MM.1S (cell line): ENCODE measurements at regions not wholly inside any gene's neighbourhood (a gene's known extent, or its start where the extent isn't known, plus 50 kb on each side); places are given as distances from the start of the nearest gene placed in this dataset.

ENCODE experiments used
- DNase-seq: peaks from one replicate; pipeline ENCODE4 v3.0.0-alpha.2; 2015
- H2AFZ ChIP-seq: fragments of 300-600 bp; sonication (generic); 2 replicates; pipeline ENCODE4 v1.6.0; 2016; ENCODE audit warnings: antibody characterized with exemption, low read length
- H3F3A ChIP-seq: fragments of 300-600 bp; sonication (generic); 2 replicates; pipeline ENCODE4 v1.6.1; 2016; ENCODE audit warnings: mild to moderate bottlenecking, antibody characterized with exemption, low read length, moderate library complexity, mixed read lengths; ENCODE audit not compliant: insufficient read depth
- H3K27ac ChIP-seq: fragments of 300-600 bp; sonication (generic); 2 replicates; pipeline ENCODE4 v1.5.1; 2016; ENCODE audit warnings: mild to moderate bottlenecking, low read length
- H3K27me3 ChIP-seq: fragments of 300-600 bp; sonication (generic); replicated peaks from 2 replicates; pipeline ENCODE4 v1.6.0; 2016; ENCODE audit warnings: low read length; ENCODE audit not compliant: insufficient read depth
- H3K36me3 ChIP-seq: fragments of 300-600 bp; sonication (generic); replicated peaks from 2 replicates; pipeline ENCODE4 v1.6.1; 2016; ENCODE audit warnings: mild to moderate bottlenecking, low read length, mixed read lengths; ENCODE audit not compliant: insufficient read depth
- H3K4me1 ChIP-seq: fragments of 300-600 bp; sonication (generic); 2 replicates; pipeline ENCODE4 v1.6.1; 2016; ENCODE audit warnings: low read length, mixed read lengths
- H3K4me2 ChIP-seq: fragments of 300-600 bp; sonication (generic); 2 replicates; pipeline ENCODE4 v1.6.0; 2016; ENCODE audit warnings: low read depth, low read length
- H3K4me3 ChIP-seq: fragments of 300-600 bp; sonication (generic); 2 replicates; pipeline ENCODE4 v1.5.1; 2016; ENCODE audit warnings: low read length, mixed read lengths
- H3K79me2 ChIP-seq: fragments of 300-600 bp; sonication (generic); 2 replicates; pipeline ENCODE4 v1.6.1; 2016; ENCODE audit warnings: mixed run types, low read length, mixed read lengths
- H3K9ac ChIP-seq: fragments of 300-600 bp; sonication (generic); 2 replicates; pipeline ENCODE4 v1.6.1; 2016; ENCODE audit warnings: low read length, mixed read lengths
- H3K9me2 ChIP-seq: fragments of 300-600 bp; sonication (generic); replicated peaks from 2 replicates; pipeline ENCODE4 v1.6.1; 2016; ENCODE audit warnings: mild to moderate bottlenecking, low read length, mixed read lengths; ENCODE audit not compliant: insufficient read depth
- H3K9me3 ChIP-seq: fragments of 300-600 bp; sonication (generic); replicated peaks from 2 replicates; pipeline ENCODE4 v1.6.1; 2016; ENCODE audit warnings: mild to moderate bottlenecking, low read length, mixed read lengths; ENCODE audit not compliant: insufficient read depth
- H4K20me1 ChIP-seq: fragments of 300-600 bp; sonication (generic); 2 replicates; pipeline ENCODE4 v1.6.1; 2016; ENCODE audit warnings: mild to moderate bottlenecking, low read length, moderate library complexity, mixed read lengths; ENCODE audit not compliant: insufficient read depth
- CTCF ChIP-seq: fragments of 300-600 bp; sonication (generic); IDR thresholded peaks from 2 replicates; pipeline ENCODE4 v1.5.1; 2016; ENCODE audit warnings: antibody characterized with exemption, low read length, mixed read lengths
- EZH2 ChIP-seq: fragments of 300-600 bp; sonication (generic); optimal IDR thresholded peaks from 2 replicates; pipeline ENCODE3; 2017; ENCODE audit warnings: low read depth, mild to moderate bottlenecking, antibody characterized with exemption, low read length, mixed read lengths
- EZH2phosphoT487 ChIP-seq: fragments of 300-600 bp; sonication (generic); IDR thresholded peaks from 2 replicates; pipeline ENCODE4 v1.6.1; 2018; ENCODE audit warnings: antibody characterized with exemption, low read length

- TF ChIP-seq CTCF (no peak), EZH2 (no peak), EZH2phosphoT487 (no peak)
- H3K9me2 ChIP-seq, result no peaks in the 10 kb centered on the region
- no peak overlapping the region for H3K9ac ChIP-seq
- peaks cover 53% of the 10 kb centered on the region for H3K79me2 ChIP-seq
- H3K4me1 ChIP-seq, result peaks cover 35% of the 10 kb centered on the region
- no peak overlapping the region for H3K4me2 ChIP-seq
- no peak overlapping the region for H2AFZ ChIP-seq
- H3K4me3 ChIP-seq, result no peak overlapping the region
- H4K20me1 ChIP-seq, result no peaks in the 10 kb centered on the region
- no peaks in the 10 kb centered on the region for H3K27me3 ChIP-seq
- H3K9me3 ChIP-seq, result no peaks in the 10 kb centered on the region
- no peak for DNase-seq
- H3K27ac ChIP-seq, result no peak overlapping the region
- H3F3A ChIP-seq, result peaks cover 12% of the 10 kb centered on the region
- H3K36me3 ChIP-seq, result no peaks in the 10 kb centered on the region
Measured at GRCh38 chr11:19520681-19521080, 192.0 kb upstream of the NAV2 start.

- Histone ChIP-seq H3K79me2 (peaks cover 51% of the 10 kb centered on the region), H3K9me2 (no peaks in the 10 kb centered on the region), H3K27ac (no peak overlapping the region), H3F3A (peaks cover 12% of the 10 kb centered on the region), H4K20me1 (no peaks in the 10 kb centered on the region), H3K4me1 (peaks cover 37% of the 10 kb centered on the region), H2AFZ (no peak overlapping the region), H3K27me3 (no peaks in the 10 kb centered on the region), H3K36me3 (no peaks in the 10 kb centered on the region), H3K4me2 (no peak overlapping the region), H3K4me3 (no peak overlapping the region), H3K9me3 (no peaks in the 10 kb centered on the region), H3K9ac (no peak overlapping the region)
- TF ChIP-seq CTCF (no peak), EZH2 (no peak), EZH2phosphoT487 (no peak)
- no peak for DNase-seq
Measured at GRCh38 chr11:19519912-19520641, 192.6 kb upstream of the NAV2 start.

GRCh38 chr11:19519353-19519752 lies 193.3 kb upstream of the NAV2 start:
- no peaks in the 10 kb centered on the region for H3K27me3 ChIP-seq
- no peaks in the 10 kb centered on the region for H3K36me3 ChIP-seq
- H3K79me2 ChIP-seq, result peaks cover 49% of the 10 kb centered on the region
- DNase-seq, result no peak
- H3K9me2 ChIP-seq, result no peaks in the 10 kb centered on the region
- peaks cover 37% of the 10 kb centered on the region for H3K4me1 ChIP-seq
- H3K9ac ChIP-seq, result no peak overlapping the region
- H3K27ac ChIP-seq, result no peak overlapping the region
- H3F3A ChIP-seq, result peaks cover 12% of the 10 kb centered on the region
- H2AFZ ChIP-seq, result no peak overlapping the region
- no peaks in the 10 kb centered on the region for H3K9me3 ChIP-seq
- no peaks in the 10 kb centered on the region for H4K20me1 ChIP-seq
- no peak for TF ChIP-seq CTCF
- no peak for TF ChIP-seq EZH2
- TF ChIP-seq EZH2phosphoT487, result no peak
- H3K4me2 ChIP-seq, result 0 out of 2 replicates have a peak overlapping the region, but pooled peaks have one; percentile 56
- no peak overlapping the region for H3K4me3 ChIP-seq
